ENCODE measurements at regions not wholly inside any gene's neighbourhood (a gene's known extent, or its start where the extent isn't known, plus 50 kb on each side); places are given as distances from the start of the nearest gene placed in this dataset.
"Not testable (repeated sequence)": the region's sequence is repeated elsewhere in the genome, so short reads cannot be mapped to it uniquely, and the experiment has no call there.

DNA sequence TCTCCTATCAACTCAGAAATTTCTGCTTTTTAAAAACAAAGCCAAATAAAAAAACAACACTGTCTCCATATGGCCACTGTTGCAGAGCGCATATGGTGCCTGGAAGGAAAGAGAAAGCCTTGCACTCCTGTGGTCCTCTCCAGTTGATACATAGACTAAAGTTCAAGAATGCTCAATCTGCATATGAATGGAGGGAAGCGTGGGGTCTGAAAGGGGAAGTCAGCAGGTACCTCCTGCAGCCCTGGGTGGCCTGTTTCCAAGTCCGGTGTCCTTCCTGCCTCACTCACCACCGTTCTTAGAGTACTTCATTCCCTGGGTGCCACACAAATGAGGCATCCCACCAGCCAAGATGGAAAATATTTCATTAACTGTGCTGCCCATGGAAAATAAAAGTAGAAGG lies 138.3 kb upstream of the PALS2 start:
- no peak for DNase-seq (ENCODE audit: low read depth in 2 of 2, low spot score in 1 of 2)

DNA sequence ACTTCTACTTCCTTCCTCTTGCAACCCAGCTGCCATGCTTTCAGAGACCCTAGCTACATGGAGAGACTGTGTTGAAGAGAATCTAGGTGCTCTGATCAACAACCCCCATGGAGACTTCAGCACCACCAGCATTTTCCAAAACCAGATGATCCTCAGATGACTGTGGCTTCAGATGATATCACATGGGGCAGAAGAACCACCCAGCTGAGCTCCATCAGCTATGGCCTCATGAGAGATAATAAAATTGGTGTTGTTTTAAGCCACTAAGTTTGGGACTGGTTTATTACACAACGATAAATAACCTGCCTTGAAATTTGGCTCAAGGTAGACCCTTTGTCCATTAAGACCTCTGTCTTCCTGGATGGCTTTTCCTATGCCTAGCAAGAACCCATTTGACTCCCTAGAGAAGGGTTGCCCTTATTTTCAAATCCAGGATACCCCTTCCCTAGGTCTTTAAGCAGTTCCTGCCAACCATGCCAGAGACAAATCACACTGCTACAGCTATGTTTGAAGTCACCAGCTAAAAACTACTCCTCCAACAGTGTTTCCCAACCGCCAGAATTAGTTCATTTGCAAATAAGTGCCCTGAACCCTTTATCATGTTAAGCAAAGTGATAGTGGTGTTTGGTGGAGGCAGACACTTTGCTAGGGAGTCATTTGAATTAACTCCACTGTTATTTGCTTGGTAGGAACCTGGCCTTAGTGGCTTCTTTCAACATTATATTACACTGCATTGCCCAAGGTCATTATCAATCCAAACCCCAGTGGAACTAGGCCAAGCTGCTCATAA lies 136.9 kb upstream of the PALS2 start:
- no peak for DNase-seq (ENCODE audit: low read depth in 2 of 2, low spot score in 1 of 2)

DNA sequence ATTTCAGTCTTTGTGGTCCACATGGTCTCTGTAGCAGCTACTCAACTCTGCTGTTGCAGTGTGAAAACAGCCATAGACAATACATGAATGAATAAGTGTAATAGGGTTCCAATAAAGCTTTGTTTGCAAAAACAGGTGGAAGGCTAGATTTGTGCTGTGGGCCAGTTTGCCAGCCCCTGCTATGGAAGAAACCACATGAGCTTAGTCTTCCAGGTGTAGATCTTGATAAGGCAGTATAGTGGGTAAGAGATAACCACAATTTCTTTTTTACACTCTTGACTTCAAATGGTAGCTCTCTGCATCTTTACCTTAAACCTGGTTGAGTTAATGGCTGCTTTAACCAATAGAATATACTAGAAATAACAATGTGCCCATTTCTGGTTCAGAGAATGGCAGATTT lies 135.0 kb upstream of the PALS2 start:
- no peak for DNase-seq (ENCODE audit: low read depth in 2 of 2, low spot score in 1 of 2)

DNA sequence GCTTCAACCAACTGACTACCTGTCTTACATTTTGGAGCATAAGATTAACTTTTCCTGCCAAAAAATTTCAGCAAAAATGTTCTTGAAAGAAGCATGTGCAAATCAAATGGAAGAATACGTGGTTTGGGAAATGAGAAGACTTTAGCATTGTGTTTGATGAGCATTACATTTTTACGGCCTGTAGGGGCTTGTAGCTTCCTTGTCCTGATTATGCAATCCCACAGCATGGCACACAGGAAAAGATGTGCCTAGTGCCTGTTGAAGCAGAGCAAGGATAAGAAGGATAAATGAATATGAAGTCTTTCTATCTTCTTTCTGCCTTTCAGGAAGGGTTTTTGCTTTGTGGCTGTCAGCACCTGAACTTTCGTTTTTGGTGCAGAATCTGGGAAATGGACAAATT lies 134.1 kb upstream of the PALS2 start:
- DNase-seq (ENCODE audit: low read depth in 2 of 2, low spot score in 1 of 2) = not testable (repeated sequence)

DNA sequence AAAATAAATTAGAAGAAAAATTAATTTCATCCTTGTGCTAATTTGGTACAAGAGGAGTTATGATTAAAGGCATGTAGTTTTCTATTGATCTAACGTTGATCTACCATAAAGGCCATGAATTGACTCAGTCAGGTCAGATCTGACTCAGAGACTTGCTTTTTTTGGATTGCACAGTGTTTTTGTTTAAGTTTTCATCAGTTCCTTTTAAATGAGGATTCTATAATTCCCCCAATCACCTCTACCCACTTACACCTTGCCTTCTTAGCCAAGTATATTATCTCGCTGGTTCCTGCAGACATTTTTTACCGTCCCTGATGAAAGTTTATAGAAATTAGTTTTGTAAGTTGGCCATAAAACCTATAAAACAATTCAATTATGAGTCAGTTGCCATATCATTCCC lies 132.4 kb upstream of the PALS2 start:
- DNase-seq (ENCODE audit: low read depth in 2 of 2, low spot score in 1 of 2) = no peak

DNA sequence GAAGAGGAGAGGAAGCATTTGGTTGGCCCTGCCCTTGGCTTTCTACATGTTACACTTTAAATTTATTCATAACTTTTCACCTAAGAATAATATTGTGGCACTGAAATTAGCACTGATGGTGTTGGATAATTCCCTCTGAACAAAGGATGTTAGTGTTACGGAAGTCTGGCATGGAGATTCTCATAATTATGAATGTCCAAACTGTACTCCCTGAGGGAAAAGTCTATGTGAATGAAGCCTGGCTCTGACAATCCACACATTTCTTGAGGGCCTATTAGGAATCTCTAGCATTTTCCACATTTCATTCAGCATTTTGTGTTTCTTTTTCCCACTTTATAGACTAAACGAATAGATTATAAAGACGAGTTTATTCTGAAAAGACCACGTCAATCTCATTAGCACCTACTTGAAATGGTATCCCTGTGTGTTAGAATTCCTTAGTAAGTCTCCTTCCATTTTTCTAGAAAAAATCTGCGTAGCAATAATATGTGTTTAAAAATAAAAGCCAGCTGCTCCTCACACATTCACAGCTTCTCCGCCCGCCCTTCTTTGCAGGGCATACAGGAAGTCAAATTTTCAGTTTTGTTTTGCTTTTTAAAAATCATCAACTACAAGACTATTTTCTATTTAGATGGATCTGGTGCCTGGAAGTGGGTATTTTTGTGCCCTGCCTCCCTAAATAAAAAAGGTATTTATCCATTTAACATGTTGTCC lies 131.8 kb upstream of the PALS2 start:
- no peak for DNase-seq (ENCODE audit: low read depth in 2 of 2, low spot score in 1 of 2)

DNA sequence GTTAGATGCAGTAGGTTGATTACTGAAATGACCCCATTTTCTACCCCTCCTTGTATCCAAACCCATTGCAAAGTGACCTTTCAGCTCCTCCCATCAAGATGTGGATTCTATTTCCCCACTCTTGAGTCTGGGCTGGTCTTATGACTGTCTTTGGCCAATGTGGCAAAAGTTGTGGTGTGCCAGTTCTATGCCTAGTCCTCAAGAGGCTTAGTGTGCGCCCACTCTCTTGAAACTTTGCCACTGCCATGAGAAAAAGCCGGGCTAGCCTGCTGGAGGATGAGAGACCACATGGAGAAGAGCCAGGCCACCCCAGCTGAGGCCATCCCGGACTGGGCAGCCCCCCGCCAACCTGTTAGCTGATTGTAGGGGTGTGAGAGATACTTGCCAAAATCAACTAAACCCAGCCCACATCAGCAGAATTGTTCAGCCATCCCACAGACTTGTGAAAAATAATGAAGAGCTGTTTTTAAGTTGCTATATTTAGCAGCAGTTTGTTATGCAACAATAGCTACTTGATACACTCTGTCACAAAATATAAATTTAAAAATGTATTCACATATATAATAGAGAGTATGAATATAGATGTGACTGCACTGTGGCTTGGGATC lies 131.0 kb upstream of the PALS2 start:
- DNase-seq (ENCODE audit: low read depth in 2 of 2, low spot score in 1 of 2) = peak in 1 of 2 donors; percentile 0

DNA sequence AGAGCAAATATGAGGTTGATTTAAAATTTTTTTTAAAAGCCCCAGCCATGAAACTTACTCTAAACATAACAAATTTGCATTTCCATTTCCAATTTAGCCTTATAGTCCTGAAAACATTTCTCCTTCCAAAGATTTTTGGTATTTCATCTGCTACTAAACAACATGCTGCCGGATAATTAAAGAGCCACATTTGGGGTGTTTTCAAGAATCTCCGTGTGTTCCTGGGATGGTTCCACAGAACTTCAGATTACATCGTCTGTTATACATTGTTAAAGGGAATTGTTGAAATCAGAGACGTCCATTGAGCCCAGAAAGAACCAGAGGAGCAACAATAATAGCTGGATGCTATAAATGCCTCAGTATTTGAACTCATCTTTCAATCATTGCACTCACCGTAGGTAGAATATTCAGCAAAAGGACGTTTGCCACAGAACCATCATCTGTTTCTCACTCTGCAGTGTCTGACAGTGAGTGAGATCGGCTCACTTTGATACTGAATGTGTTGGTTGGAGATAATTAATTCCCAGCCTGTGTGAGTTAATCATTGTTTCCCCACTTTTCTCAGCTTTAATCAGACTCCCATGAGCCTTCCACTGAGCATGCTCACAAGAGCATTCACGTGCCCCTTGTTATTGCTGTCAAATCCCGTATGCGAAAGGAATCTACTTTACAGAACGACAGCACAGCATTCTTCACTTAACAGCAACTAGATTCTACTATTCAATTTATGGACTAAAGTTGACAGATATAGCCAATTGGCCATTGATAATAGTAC lies 128.4 kb upstream of the PALS2 start:
- no peak for DNase-seq (ENCODE audit: low read depth in 2 of 2, low spot score in 1 of 2)

DNA sequence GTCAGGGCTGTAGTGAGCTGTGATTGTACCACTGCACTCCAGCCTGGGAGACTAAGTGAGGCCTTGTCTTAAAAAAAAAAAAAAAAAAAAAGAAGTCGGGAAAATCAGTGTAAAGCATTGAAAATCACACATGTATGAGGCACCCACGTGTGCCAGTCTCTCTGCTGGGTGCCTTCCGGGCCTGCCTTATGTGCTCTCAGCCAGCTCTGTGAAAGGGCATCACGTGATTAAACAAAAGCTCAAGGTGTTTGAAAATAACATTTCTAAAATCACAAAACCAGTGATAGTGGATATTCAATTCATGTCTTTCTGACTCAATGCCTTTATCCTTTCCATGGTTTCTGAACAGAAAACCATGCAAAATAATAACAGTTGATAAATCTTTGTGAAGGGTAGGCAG lies 125.2 kb upstream of the PALS2 start:
- DNase-seq (ENCODE audit: low read depth in 2 of 2, low spot score in 1 of 2) = no peak

DNA sequence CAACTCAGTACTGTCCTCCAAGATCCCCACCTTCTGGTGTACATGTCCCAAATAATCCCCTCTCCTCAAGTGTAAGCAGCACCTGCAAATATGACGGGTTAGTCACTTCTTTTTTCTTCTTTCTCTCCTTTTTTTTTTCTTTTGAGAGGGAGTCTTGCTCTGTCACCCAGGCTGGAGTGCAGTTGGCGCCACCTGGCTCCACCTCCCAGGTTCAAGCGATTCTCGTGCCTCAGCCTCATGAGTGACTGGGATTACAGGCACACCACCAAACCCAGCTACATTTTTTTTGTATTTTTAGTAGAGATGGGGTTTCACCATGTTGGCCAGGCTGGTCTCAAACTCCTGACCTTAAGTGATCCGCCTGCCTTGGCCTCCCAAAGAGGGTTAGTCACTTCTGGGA lies 123.8 kb upstream of the PALS2 start:
- not testable (repeated sequence) for DNase-seq (ENCODE audit: low read depth in 2 of 2, low spot score in 1 of 2)

DNA sequence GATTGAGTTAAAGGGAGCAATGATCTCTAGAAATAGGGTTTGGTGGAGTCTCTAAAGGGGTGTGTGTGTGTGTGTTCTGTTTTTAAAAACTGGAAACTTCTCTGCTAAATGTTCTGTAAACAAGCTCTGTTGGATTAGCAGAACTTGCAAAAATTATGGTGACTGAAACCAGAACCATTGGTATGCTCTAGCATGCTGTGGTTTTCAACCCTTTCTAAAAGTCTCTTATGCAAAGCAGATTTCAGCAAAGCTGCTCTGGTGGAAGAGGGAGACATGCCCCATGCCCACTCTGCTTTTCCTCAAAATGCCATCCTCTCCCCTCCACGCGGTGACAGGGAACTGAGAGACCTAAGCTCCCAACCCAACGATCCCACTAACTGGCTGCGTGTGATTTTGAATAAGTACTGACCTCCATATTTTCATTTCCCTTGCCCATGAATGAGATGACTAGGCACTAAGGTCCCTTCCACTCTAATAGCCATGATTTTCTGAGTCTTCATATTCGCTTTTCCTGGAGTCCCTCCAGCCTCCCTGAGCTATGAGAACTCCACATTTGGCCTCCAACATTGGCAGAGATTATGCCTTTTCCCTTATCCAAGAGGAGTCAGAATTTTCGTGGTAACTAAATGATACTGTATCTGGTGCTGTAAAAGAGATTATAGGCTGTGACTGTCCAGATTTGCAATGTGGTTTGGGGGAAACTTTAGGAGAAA lies 117.3 kb upstream of the PALS2 start:
- DNase-seq (ENCODE audit: low read depth in 2 of 2, low spot score in 1 of 2) = no peak

DNA sequence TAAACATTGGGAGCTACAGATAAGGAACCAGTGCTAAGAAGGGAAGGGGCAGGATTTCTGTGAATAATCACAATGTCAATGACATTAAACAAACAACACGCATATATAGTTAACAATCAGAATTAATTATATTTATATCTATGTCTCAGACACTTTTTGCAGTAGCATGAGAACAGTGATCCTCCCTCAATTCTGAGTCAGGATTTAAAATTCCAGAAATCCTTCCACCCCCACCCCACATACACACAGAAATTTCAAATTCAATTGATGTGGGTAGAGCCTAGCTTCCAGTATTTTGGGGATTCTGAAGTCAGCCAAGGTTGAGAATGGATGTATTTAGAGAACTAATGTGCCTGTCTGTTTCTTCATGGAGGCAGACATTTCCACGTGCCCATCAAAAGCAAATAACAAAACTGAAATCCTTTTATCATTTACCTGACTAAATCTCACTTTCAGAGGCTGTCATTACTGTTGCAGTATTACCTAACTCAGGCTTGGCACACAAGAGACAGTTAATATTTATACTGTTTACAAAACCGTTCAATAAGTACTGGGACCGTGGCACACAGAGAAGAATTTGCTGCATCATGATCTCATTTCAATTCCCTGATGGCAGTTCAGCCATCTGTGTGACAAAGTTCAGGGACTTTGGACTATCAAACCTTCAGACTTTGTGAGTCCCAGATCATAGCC lies 116.6 kb upstream of the PALS2 start:
- no peak for DNase-seq (ENCODE audit: low read depth in 2 of 2, low spot score in 1 of 2)

DNA sequence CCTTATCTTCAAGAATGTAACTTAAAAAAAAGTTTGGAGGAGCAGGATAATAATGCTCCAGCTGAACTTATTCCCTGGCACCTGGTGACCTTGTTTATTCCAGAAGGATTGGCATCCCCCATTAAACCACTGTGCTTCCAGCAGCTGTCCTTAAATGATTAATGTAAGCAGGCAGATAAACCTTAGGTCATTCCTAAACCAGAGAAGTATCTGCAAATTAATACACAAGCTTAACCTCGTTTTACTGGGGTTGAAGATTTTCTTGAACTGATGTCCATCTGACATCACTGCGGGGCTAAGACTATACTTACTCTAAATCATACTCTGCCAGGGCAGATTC lies 116.1 kb upstream of the PALS2 start:
- DNase-seq (ENCODE audit: low read depth in 2 of 2, low spot score in 1 of 2) = no peak

DNA sequence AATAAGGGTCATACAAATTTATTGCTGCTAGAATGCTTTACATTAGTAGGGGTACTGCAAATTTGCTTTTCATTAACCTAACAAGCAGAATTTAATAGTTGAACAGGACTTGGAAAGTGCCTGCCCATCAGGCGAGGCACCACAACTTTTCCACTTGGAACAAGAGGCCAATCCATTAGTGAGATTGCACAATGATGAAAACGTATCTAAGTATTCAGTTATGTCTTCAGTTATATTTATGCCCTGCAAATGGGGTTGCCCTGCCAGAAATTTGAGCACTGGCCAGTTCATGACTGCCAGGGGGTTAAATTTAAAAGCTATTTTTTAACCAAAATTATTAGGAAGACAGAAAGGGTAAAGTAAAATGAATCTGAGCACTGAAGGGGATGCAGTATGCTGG lies 111.1 kb upstream of the PALS2 start:
- DNase-seq (ENCODE audit: low read depth in 2 of 2, low spot score in 1 of 2) = no peak

DNA sequence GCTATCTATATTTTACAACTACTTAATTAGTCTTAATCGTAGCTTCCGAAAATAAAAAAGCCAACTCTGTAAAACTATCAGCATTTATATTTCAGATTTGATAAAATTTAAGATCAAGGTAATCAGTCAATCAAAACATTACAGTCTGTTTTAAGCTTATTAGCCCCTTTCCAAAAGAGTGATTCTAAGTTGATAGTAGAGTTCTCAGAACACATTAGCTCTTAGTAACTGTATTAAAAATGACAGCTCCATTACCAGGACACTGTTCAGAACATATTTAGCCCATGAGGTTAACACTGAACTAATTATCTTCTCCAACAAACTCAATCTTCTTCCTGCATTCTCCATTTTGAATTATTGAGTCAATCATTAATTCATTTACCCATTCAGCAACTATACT lies 110.3 kb upstream of the PALS2 start:
- DNase-seq (ENCODE audit: low read depth in 2 of 2, low spot score in 1 of 2) = no peak

DNA sequence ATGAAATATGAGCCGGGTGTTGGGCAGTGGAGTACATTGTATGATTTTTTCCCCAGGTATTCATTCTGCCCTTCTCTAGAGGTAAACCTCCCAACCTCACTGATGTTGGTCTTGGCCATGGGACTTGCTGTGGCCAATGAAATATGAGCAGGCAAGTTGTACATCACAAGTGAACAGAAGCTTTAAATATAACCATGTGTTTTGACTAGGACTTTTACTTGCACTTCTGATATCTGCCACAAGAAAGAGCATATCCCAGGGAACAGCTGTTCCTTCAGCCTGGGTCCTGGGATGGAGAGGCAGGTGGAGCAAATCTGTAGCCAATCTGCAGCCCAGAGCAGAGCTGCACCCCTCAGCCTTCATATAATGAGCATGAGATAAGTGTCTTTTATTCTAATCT lies 109.8 kb upstream of the PALS2 start:
- DNase-seq (ENCODE audit: low read depth in 2 of 2, low spot score in 1 of 2) = no peak

DNA sequence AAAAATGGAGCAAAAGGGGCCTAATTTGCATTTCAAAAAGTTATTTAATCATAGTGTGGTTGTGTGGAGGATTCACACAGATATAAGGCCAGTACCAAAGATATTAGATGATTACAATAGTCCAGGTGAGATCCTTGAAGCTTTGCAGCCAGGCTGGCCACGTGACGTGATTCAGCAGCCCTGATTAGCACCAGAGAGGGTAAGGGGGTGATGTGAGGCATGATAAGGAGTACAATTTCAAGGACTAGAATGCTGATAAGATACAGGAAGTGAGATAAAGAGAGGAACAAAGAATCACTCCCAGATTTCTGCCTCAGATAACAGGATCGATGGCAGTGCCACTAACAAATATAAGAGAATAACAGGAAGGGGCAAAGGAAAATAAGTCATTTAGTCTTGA lies 108.4 kb upstream of the PALS2 start:
- DNase-seq (ENCODE audit: low read depth in 2 of 2, low spot score in 1 of 2) = no peak

DNA sequence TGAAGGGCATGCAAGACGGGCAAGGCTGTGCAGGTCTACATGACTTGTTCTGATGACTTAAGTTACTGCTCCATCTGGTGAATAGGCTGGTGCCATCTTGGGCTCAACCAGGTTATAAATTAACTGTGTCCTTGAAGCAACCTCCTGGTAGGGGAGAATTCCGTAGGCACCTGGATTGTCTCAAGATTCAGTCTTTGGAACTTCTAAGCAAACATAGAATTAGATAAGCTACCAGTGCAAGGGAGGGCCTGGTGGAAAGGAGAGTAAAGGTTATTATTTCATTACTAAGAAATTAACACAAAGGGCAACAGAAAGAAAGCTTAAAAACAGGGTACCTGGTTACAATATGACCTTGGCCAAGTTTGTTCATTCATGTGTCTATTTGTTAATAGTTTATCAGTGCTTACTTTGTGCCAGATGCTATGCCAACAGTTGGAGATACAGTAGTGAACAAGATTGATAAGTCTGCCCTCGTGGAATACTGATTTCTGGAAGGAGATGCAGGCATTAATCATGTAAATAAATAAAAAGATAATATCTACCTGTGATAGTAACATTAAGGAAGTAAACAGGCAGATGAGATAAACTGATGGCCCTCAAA lies 107.0 kb upstream of the PALS2 start:
- no peak for DNase-seq (ENCODE audit: low read depth in 2 of 2, low spot score in 1 of 2)

DNA sequence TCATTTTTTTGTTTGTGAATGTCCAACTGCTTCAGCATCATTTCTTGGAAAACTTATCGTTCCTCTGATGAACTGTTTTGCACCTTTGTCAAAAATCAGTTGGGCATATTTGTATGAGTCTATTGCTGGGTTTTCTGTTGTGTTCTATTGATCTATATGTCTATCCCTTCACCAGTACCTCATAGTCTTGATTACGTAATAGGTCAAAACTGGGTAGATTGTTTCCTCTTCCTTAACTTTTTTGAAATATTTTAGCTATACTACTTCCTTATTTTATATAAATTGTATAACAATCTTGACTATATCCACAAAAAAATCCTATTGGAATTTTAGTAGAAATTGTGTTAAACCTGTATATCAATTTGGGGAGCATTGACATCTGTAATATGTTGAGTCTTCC lies 104.1 kb upstream of the PALS2 start:
- no peak for DNase-seq (ENCODE audit: low read depth in 2 of 2, low spot score in 1 of 2)

DNA sequence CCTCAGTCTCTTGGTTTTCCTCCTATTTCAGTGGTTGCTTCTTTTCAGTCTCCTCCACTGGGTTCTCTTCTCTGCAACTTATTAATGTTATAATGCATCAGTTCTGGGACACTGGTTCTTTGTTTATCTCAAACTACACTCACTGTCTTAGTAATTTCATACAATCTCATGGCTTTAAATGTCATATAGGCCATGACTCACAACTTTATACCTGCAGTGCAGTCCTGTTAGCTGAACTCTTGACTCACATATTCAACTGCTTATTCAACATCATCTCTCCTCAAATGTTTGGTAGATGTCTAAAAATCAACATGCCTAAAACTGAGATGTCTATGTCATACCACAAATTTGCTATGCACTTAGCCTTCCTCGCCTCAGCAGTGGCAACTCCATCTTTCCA lies 101.2 kb upstream of the PALS2 start:
- no peak for DNase-seq (ENCODE audit: low read depth in 2 of 2, low spot score in 1 of 2)

Data from stimulated activated CD8-positive, alpha-beta memory T cell treated with anti-CD3 and anti-CD28 coated beads, Interleukin-4, amount 100 ng/mL, for 4 hours (primary cell).